H9 (cell line): ENCODE measurements at regions not wholly inside any gene's neighbourhood (a gene's known extent, or its start where the extent isn't known, plus 50 kb on each side); places are given as distances from the start of the nearest gene placed in this dataset.

ENCODE experiments used
- DNase-seq: peaks from one replicate; pipeline ENCODE4 v3.0.0-alpha.2; 2017
- H2AFZ ChIP-seq: one replicate; pipeline ENCODE4 v1.6.1; 2013; ENCODE audit warnings: mild to moderate bottlenecking, low read length, control low read depth, moderate library complexity
- H2AK5ac ChIP-seq: 2 replicates; pipeline ENCODE4 v1.6.1; 2013; ENCODE audit warnings: low read length, control low read depth, mixed read lengths; ENCODE audit not compliant: insufficient read length
- H2BK120ac ChIP-seq: one replicate; pipeline ENCODE4 v1.6.1; 2013; ENCODE audit warnings: low read depth, mild to moderate bottlenecking, low read length, control low read depth, inconsistent platforms; ENCODE audit not compliant: poor library complexity, severe bottlenecking
- H2BK12ac ChIP-seq: 2 replicates; pipeline ENCODE4 v1.6.1; 2013; ENCODE audit warnings: low read length, control low read depth, mixed read lengths, low read depth; ENCODE audit not compliant: insufficient read length
- H2BK15ac ChIP-seq: 2 replicates; pipeline ENCODE4 v1.6.1; 2013; ENCODE audit warnings: low read depth, low read length, control low read depth
- H2BK20ac ChIP-seq: one replicate; pipeline ENCODE4 v1.6.1; 2013; ENCODE audit warnings: low read depth, mild to moderate bottlenecking, low read length, control low read depth, inconsistent platforms; ENCODE audit not compliant: poor library complexity, severe bottlenecking
- H2BK5ac ChIP-seq: 2 replicates; pipeline ENCODE4 v1.6.1; 2013; ENCODE audit warnings: low read length, control low read depth, mixed read lengths; ENCODE audit not compliant: insufficient read length
- H3K14ac ChIP-seq: 2 replicates; pipeline ENCODE4 v1.6.1; 2013; ENCODE audit warnings: low read length, control low read depth; ENCODE audit not compliant: insufficient read depth
- H3K18ac ChIP-seq: 2 replicates; pipeline ENCODE4 v1.6.1; 2013; ENCODE audit warnings: low read depth, mild to moderate bottlenecking, mixed read lengths, low read length, control low read depth; ENCODE audit not compliant: insufficient read length
- H3K23ac ChIP-seq: 2 replicates; pipeline ENCODE4 v1.6.1; 2013; ENCODE audit warnings: low read length, control low read depth, mixed read lengths, low read depth; ENCODE audit not compliant: insufficient read length
- H3K23me2 ChIP-seq: 2 replicates; pipeline ENCODE4 v1.6.1; 2013; ENCODE audit warnings: low read depth, mild to moderate bottlenecking, mixed read lengths, low read length, control low read depth; ENCODE audit not compliant: insufficient read length, poor library complexity, severe bottlenecking
- H3K27ac ChIP-seq: 2 replicates; pipeline ENCODE4 v1.5.1; 2013; ENCODE audit warnings: low read length, control low read depth, mixed read lengths, low read depth; ENCODE audit not compliant: insufficient read length
- H3K27me3 ChIP-seq: 2 replicates; pipeline ENCODE4 v1.6.1; 2013; ENCODE audit warnings: low read length, control low read depth, inconsistent platforms; ENCODE audit not compliant: insufficient read depth
- H3K4ac ChIP-seq: 2 replicates; pipeline ENCODE4 v1.6.1; 2013; ENCODE audit warnings: low read depth, mild to moderate bottlenecking, control low read depth, inconsistent platforms, low read length, moderate library complexity
- H3K4me1 ChIP-seq: 2 replicates; pipeline ENCODE4 v1.6.1; 2013; ENCODE audit warnings: low read length, control low read depth, inconsistent platforms; ENCODE audit not compliant: insufficient read depth
- H3K4me2 ChIP-seq: 2 replicates; pipeline ENCODE4 v1.6.1; 2013; ENCODE audit warnings: low read length, control low read depth, mixed read lengths; ENCODE audit not compliant: insufficient read length, insufficient read depth
- H3K56ac ChIP-seq: 2 replicates; pipeline ENCODE4 v1.6.1; 2013; ENCODE audit warnings: low read depth, mild to moderate bottlenecking, mixed read lengths, low read length, control low read depth; ENCODE audit not compliant: insufficient read length
- H3K79me1 ChIP-seq: 2 replicates; pipeline ENCODE4 v1.6.1; 2013; ENCODE audit warnings: low read depth, mild to moderate bottlenecking, moderate library complexity, low read length, control low read depth, inconsistent platforms; ENCODE audit not compliant: insufficient read depth, poor library complexity, severe bottlenecking
- H3K79me2 ChIP-seq: 2 replicates; pipeline ENCODE4 v1.6.1; 2013; ENCODE audit warnings: low read length, control low read depth, inconsistent platforms; ENCODE audit not compliant: insufficient read depth
- H3K9ac ChIP-seq: 2 replicates; pipeline ENCODE4 v1.6.1; 2013; ENCODE audit warnings: low read length, control low read depth, mixed read lengths; ENCODE audit not compliant: insufficient read length; ENCODE audit errors: extremely low read depth
- H3K9me3 ChIP-seq: one replicate; pipeline ENCODE4 v1.6.1; 2013; ENCODE audit warnings: low read depth, low read length, inconsistent platforms; ENCODE audit not compliant: control insufficient read depth
- H3T11ph ChIP-seq: one replicate; pipeline ENCODE4 v1.6.1; 2013; ENCODE audit warnings: mild to moderate bottlenecking, low read length, control low read depth, inconsistent platforms
- H4K20me1 ChIP-seq: one replicate; pipeline ENCODE4 v1.6.1; 2013; ENCODE audit not compliant: control insufficient read depth, insufficient read length, insufficient read depth
- H4K5ac ChIP-seq: 2 replicates; pipeline ENCODE4 v1.6.1; 2013; ENCODE audit warnings: low read depth, mild to moderate bottlenecking, mixed read lengths, low read length, control low read depth; ENCODE audit not compliant: insufficient read length
- H4K8ac ChIP-seq: replicated peaks from 2 replicates; pipeline ENCODE4 v1.6.1; 2013; ENCODE audit warnings: low read length, control low read depth, mixed read lengths, low read depth; ENCODE audit not compliant: insufficient read length
- H4K91ac ChIP-seq: 2 replicates; pipeline ENCODE4 v1.6.1; 2013; ENCODE audit warnings: low read depth, mild to moderate bottlenecking, moderate library complexity, mixed read lengths, low read length, control low read depth; ENCODE audit not compliant: insufficient read length
- H3K27ac Mint-ChIP-seq, 3 experiments: 2 replicates in 2 of 3; 3 replicates in 1 of 3; pipeline ENCODE4 v1.8.0; 2020 to 2021; ENCODE audit warnings: mixed read lengths in 3 of 3, mild to moderate bottlenecking in 1 of 3, moderate library complexity in 1 of 3
- H3K27me3 Mint-ChIP-seq: 2 replicates; pipeline ENCODE4 v1.8.0; 2021; ENCODE audit warnings: low read depth, mild to moderate bottlenecking, moderate library complexity, mixed read lengths
- H3K36me3 Mint-ChIP-seq, 3 experiments: 2 replicates in 2 of 3; 3 replicates in 1 of 3; pipeline ENCODE4 v1.8.0; 2020 to 2021; ENCODE audit warnings: low read depth in 3 of 3, mixed read lengths in 3 of 3; ENCODE audit not compliant: insufficient read depth in 1 of 3
- H3K4me1 Mint-ChIP-seq, 2 experiments: 2 replicates each; pipeline ENCODE4 v1.8.0; 2020; ENCODE audit warnings: mixed read lengths in 2 of 2
- H3K4me3 Mint-ChIP-seq, 2 experiments: 2 replicates in 1 of 2; 3 replicates in 1 of 2; pipeline ENCODE4 v1.8.0; 2020 to 2021; ENCODE audit warnings: mild to moderate bottlenecking in 2 of 2, mixed read lengths in 2 of 2, moderate library complexity in 1 of 2
- H3K9me3 Mint-ChIP-seq, 2 experiments: 2 replicates in 1 of 2; 3 replicates in 1 of 2; pipeline ENCODE4 v1.8.0; 2020; ENCODE audit warnings: mild to moderate bottlenecking in 2 of 2, mixed read lengths in 2 of 2, moderate library complexity in 1 of 2
- CTCF ChIP-seq: fragments of 200-600 bp; sonication (generic); conservative IDR thresholded peaks from 3 replicates; pipeline ENCODE4 v1.8.0; 2021; ENCODE audit warnings: antibody characterized with exemption, mild to moderate bottlenecking
- WGBS: extraction: QIAGEN DNeasy Blood & Tissue Kit; methylation state at CpG from one replicate; pipeline ENCODE4 v1.1.7; 2013; ENCODE audit warnings: missing lambda C conversion rate, low lambda C conversion rate, mixed read lengths; ENCODE audit not compliant: insufficient read length; ENCODE audit errors: extremely low coverage; 5-methylcytosine and 5-hydroxymethylcytosine counted together

GRCh38 chr6:28607990-28608389, 82.3 kb downstream of the GPX5 start:
- no peak for TF ChIP-seq CTCF
- Histone ChIP-seq H3K27ac (no peak overlapping the region), H3K9ac (no peak overlapping the region), H3K27me3 (no peaks in the 10 kb centered on the region), H3K4ac (no peak overlapping the region), H3K23me2 (peaks cover 5% of the 10 kb centered on the region), H3K14ac (no peak overlapping the region), H2BK120ac (no peak overlapping the region), H3K79me1 (no peaks in the 10 kb centered on the region), H4K20me1 (no peaks in the 10 kb centered on the region), H3K23ac (no peak overlapping the region), H3K18ac (no peak overlapping the region), H3K56ac (no peak overlapping the region), H4K91ac (no peak overlapping the region), H2BK12ac (no peak overlapping the region), H3K4me2 (no peak overlapping the region), H2AK5ac (no peak overlapping the region), H2BK5ac (no peak overlapping the region), H2BK20ac (no peak overlapping the region), H3K4me1 (no peaks in the 10 kb centered on the region; the same call in 1 of the 2 replicates), H4K8ac (no peak overlapping the region), H3K79me2 (no peaks in the 10 kb centered on the region), H3T11ph (no peak overlapping the region), H3K9me3 (no peaks in the 10 kb centered on the region), H4K5ac (no peak overlapping the region), H2BK15ac (no peak overlapping the region), H2AFZ (no peak overlapping the region)
- no CpG with 5 or more reads among the region's 9 CpGs for WGBS
- Mint-ChIP-seq H3K9me3 (no peaks in the 10 kb centered on the region), H3K36me3 (no peaks in the 10 kb centered on the region), H3K4me1 (peaks cover 15 to 17% of the 10 kb centered on the region in 2 experiments), H3K4me3 (peak overlapping the region in 1 of 2 experiments; percentile 19; a peak in 1 of 5 replicates), H3K27me3 (peaks cover 13% of the 10 kb centered on the region), H3K27ac (no peak overlapping the region)
- DNase-seq, result no peak
